Activated T-helper 9 cell treated with anti-CD3 and anti-CD28 coated beads, Interleukin-2, amount 50 U/mL, for 16 hours (primary cell): ENCODE measurements at regions not wholly inside any gene's neighbourhood (a gene's known extent, or its start where the extent isn't known, plus 50 kb on each side); places are given as distances from the start of the nearest gene placed in this dataset.

Source experiments
- DNase-seq: peaks from one replicate; pipeline ENCODE4 v3.0.0-alpha.2; 2020; ENCODE audit warnings: low read depth

GRCh38 chr9:38286357-38286756, 106.1 kb upstream of the ALDH1B1 start:
- no peak for DNase-seq

- no peak for DNase-seq
Measured at GRCh38 chr9:38285236-38285635, 107.3 kb upstream of the ALDH1B1 start.

GRCh38 chr9:38284588-38285051, 107.9 kb upstream of the ALDH1B1 start:
- no peak for DNase-seq

GRCh38 chr9:38284039-38284575, 108.4 kb upstream of the ALDH1B1 start:
- DNase-seq: no peak

- DNase-seq: no peak
Measured at GRCh38 chr9:38282756-38283155, 109.7 kb upstream of the ALDH1B1 start.

- DNase-seq: no peak
Measured at GRCh38 chr9:38281917-38282316, 110.6 kb upstream of the ALDH1B1 start.

GRCh38 chr9:38281196-38281595, 111.3 kb upstream of the ALDH1B1 start:
- DNase-seq: no peak

GRCh38 chr9:38280251-38280800, 112.2 kb upstream of the ALDH1B1 start:
- DNase-seq: no peak

GRCh38 chr9:38278931-38279679, 113.4 kb upstream of the ALDH1B1 start:
- DNase-seq: no peak

- no peak for DNase-seq
Measured at GRCh38 chr9:38278457-38278856, 114.0 kb upstream of the ALDH1B1 start.

- DNase-seq: no peak
Measured at GRCh38 chr9:38277601-38278200, 114.8 kb upstream of the ALDH1B1 start.

GRCh38 chr9:38276771-38277439, 115.6 kb upstream of the ALDH1B1 start:
- DNase-seq: no peak

- no peak for DNase-seq
Measured at GRCh38 chr9:38274800-38275199, 117.7 kb upstream of the ALDH1B1 start.

- DNase-seq: no peak
Measured at GRCh38 chr9:38272710-38273109, 119.8 kb upstream of the ALDH1B1 start.

GRCh38 chr9:38271666-38272241, 120.7 kb upstream of the ALDH1B1 start:
- DNase-seq: no peak

- no peak for DNase-seq
Measured at GRCh38 chr9:38269775-38270174, 122.7 kb upstream of the ALDH1B1 start.

- DNase-seq: no peak
Measured at GRCh38 chr9:38263532-38263931, 129.0 kb upstream of the ALDH1B1 start.

- DNase-seq: no peak
Measured at GRCh38 chr9:38259519-38260218, 132.8 kb upstream of the ALDH1B1 start.

GRCh38 chr9:38259056-38259455, 133.4 kb upstream of the ALDH1B1 start:
- no peak for DNase-seq

- DNase-seq: no peak
Measured at GRCh38 chr9:38257626-38258215, 134.8 kb upstream of the ALDH1B1 start.

GRCh38 chr9:38256461-38256860, 136.0 kb upstream of the ALDH1B1 start:
- DNase-seq: no peak
